Mesothelial cell of epicardium (in vitro differentiated cells): ENCODE measurements at regions not wholly inside any gene's neighbourhood (a gene's known extent, or its start where the extent isn't known, plus 50 kb on each side); places are given as distances from the start of the nearest gene placed in this dataset.

Experiments used
- DNase-seq, 2 experiments: peaks; one replicate each; pipeline ENCODE4 v3.0.0; 2021; ENCODE audit warnings: low spot score in 2 of 2; ENCODE audit not compliant: unreplicated experiment in 2 of 2
- H3K27ac Mint-ChIP-seq: 2 replicates; pipeline ENCODE4 v1.8.0; 2021; ENCODE audit warnings: mixed read lengths
- H3K27me3 Mint-ChIP-seq: 2 replicates; pipeline ENCODE4 v1.8.0; 2021; ENCODE audit warnings: low read depth, mixed read lengths
- H3K36me3 Mint-ChIP-seq: 2 replicates; pipeline ENCODE4 v1.8.0; 2021; ENCODE audit warnings: mixed read lengths
- H3K4me1 Mint-ChIP-seq: 2 replicates; pipeline ENCODE4 v1.8.0; 2021; ENCODE audit warnings: mixed read lengths
- H3K4me3 Mint-ChIP-seq: 2 replicates; pipeline ENCODE4 v1.8.0; 2021; ENCODE audit warnings: mild to moderate bottlenecking, moderate library complexity, mixed read lengths
- H3K9me3 Mint-ChIP-seq: 2 replicates; pipeline ENCODE4 v1.8.0; 2021; ENCODE audit warnings: mixed read lengths
- CTCF ChIP-seq: fragments of 200-600 bp; sonication (generic); IDR thresholded peaks from one replicate; pipeline ENCODE4 v1.5.0; 2021; ENCODE audit warnings: antibody characterized with exemption; ENCODE audit not compliant: unreplicated experiment

GRCh38 chr6:50259903-50260302, 210.2 kb upstream of the DEFB112 start:
- H3K4me3 Mint-ChIP-seq = no peak overlapping the region
- H3K4me1 Mint-ChIP-seq = no peaks in the 10 kb centered on the region
- H3K27me3 Mint-ChIP-seq = peaks cover 17% of the 10 kb centered on the region
- H3K27ac Mint-ChIP-seq = no peak overlapping the region
- no peak for TF ChIP-seq CTCF
- peaks cover 30% of the 10 kb centered on the region for H3K9me3 Mint-ChIP-seq
- DNase-seq = no peak
- H3K36me3 Mint-ChIP-seq = no peaks in the 10 kb centered on the region

- TF ChIP-seq CTCF = no peak
- peaks cover 23% of the 10 kb centered on the region for H3K27me3 Mint-ChIP-seq
- H3K4me1 Mint-ChIP-seq = no peaks in the 10 kb centered on the region
- H3K27ac Mint-ChIP-seq = no peak overlapping the region
- no peaks in the 10 kb centered on the region for H3K36me3 Mint-ChIP-seq
- H3K4me3 Mint-ChIP-seq = no peak overlapping the region
- H3K9me3 Mint-ChIP-seq = no peaks in the 10 kb centered on the region
- DNase-seq = no peak
Measured at GRCh38 chr6:50264995-50265571, 215.4 kb upstream of the DEFB112 start.

GRCh38 chr6:50270415-50270814, 220.7 kb upstream of the DEFB112 start:
- Mint-ChIP-seq H3K27ac (no peak overlapping the region), H3K4me1 (no peaks in the 10 kb centered on the region), H3K4me3 (no peak overlapping the region), H3K27me3 (peaks cover 2% of the 10 kb centered on the region), H3K36me3 (no peaks in the 10 kb centered on the region), H3K9me3 (no peaks in the 10 kb centered on the region)
- no peak for TF ChIP-seq CTCF
- DNase-seq = no peak

DNA sequence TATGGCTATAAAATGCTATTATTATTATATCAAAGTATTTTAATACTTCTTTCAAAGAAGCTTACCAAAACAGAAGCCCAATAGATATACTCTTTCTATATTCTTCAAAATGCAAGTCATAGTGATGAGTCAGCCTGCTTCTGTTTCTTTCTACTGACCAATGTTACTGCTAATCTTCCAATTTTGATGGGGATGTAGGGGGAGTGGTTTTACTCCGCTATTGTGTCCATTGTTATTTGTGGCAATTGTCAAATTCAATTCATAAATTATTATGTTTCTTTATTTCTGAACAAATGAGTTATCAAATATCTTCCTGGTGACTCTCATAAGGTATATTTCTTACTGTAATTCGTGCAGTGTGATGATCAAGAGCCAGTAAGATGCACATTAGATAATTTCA, 221.5 kb upstream of the DEFB112 start:
- no peak for DNase-seq
- Mint-ChIP-seq H3K4me1 (no peaks in the 10 kb centered on the region), H3K9me3 (no peaks in the 10 kb centered on the region), H3K4me3 (no peak overlapping the region), H3K36me3 (no peaks in the 10 kb centered on the region), H3K27me3 (no peaks in the 10 kb centered on the region), H3K27ac (no peak overlapping the region)
- TF ChIP-seq CTCF = no peak

DNA sequence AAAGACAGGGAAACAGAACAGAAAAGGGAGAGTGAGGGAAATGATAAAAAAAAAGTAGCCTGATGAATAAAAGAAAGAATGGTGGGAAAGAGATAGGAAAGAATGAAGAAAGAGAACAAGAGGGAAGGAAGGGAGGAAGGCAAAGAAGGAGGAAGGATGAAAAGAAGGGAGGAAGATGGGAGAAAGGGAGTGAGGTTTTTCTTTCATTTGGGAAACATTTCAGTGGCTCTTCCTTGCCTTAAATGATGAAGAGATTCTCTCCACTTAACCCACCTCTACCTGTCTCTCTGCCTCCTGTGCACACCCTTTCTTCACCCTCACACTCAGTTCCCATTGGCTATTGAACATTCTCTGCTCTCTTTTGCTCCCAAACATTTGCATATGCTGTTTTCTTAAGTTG, 222.1 kb upstream of the DEFB112 start:
- Mint-ChIP-seq H3K4me1 (no peaks in the 10 kb centered on the region), H3K4me3 (no peak overlapping the region), H3K36me3 (no peaks in the 10 kb centered on the region), H3K27me3 (no peaks in the 10 kb centered on the region), H3K27ac (no peak overlapping the region), H3K9me3 (no peaks in the 10 kb centered on the region)
- no peak for DNase-seq
- TF ChIP-seq CTCF = no peak

DNA sequence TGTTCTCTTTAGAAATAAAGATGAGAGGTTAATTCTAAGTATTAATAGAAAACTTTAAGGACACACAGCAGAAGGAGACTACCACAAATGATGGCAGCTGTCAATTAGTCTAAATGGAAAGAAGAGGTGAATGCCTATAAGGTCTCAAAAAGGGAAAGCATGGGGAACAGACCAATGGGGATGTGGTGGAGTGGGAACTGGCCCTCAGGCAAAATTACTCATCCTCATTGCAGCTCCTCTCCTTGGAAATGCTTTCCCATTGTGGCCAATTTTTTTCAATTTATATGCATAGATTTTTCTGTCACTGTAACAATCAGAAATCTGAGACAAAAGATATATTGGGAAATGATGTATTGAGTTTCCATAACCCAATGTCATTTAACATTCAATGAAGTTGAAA, 222.9 kb upstream of the DEFB112 start:
- Mint-ChIP-seq H3K4me3 (no peak overlapping the region), H3K27me3 (no peaks in the 10 kb centered on the region), H3K36me3 (no peaks in the 10 kb centered on the region), H3K27ac (no peak overlapping the region), H3K9me3 (no peaks in the 10 kb centered on the region), H3K4me1 (no peaks in the 10 kb centered on the region)
- no peak for DNase-seq
- TF ChIP-seq CTCF = no peak
